Esophagus squamous epithelium (tissue), 5 donors: ENCODE measurements at regions not wholly inside any gene's neighbourhood (a gene's known extent, or its start where the extent isn't known, plus 50 kb on each side); places are given as distances from the start of the nearest gene placed in this dataset.
A peak's percentile ranks its signal among the peaks of the same experiment; 100 is the strongest.

Experiments used
- DNase-seq: peaks from one replicate; lab custom pipeline; 2025; lab: John Stamatoyannopoulos, UW
- H3K27ac ChIP-seq, 4 donors: fragments of 200-600 bp; sonication (generic); one replicate each; pipeline ENCODE4 v1.5.1; 2016 to 2019; ENCODE audit warnings: mild to moderate bottlenecking in 1 of 4
- H3K27me3 ChIP-seq, 4 donors: fragments of 200-600 bp; sonication (generic); 1 replicate in 3 of 4; 2 replicates in 1 of 4; pipeline versions ENCODE4 v1.5.1 to v1.6.0; 2017 to 2021; ENCODE audit warnings: antibody characterized with exemption in 1 of 4
- H3K36me3 ChIP-seq, 3 donors: fragments of 200-600 bp; sonication (generic); one replicate each; pipeline ENCODE4 v1.5.1; 2016 to 2019
- H3K4me1 ChIP-seq, 3 donors: fragments of 200-600 bp; sonication (generic); one replicate each; pipeline ENCODE4 v1.5.1; 2017 to 2019
- H3K4me3 ChIP-seq, 4 donors: fragments of 200-600 bp; sonication (generic); 1 replicate in 3 of 4; 2 replicates in 1 of 4; pipeline ENCODE4 v1.5.1; 2016 to 2019; ENCODE audit warnings: mild to moderate bottlenecking in 2 of 4, moderate library complexity in 1 of 4
- H3K9me3 ChIP-seq, 3 donors: fragments of 200-600 bp; sonication (generic); one replicate each; pipeline ENCODE4 v1.5.1; 2016 to 2019
- POLR2A ChIP-seq, 4 donors: fragments of 450-650 bp; IDR thresholded peaks; one replicate each; pipeline ENCODE4 v1.6.1; 2017; ENCODE audit warnings: antibody characterized with exemption in 4 of 4, mild to moderate bottlenecking in 4 of 4, moderate library complexity in 3 of 4
- WGBS, 2 donors: methylation state at CpG; one replicate each; pipeline ENCODE4 v1.1.5; 2018; 5-methylcytosine and 5-hydroxymethylcytosine counted together
- intact Hi-C: fragments of 100-400 bp; cut with DNase I; formaldehyde crosslinking; loops from one replicate; pipeline ENCODE4 v1.15.0; 2022
- TF ChIP-seq, protein P1 (sequence below), 6 experiments: fragments of 450-650 bp in 4 of 6; fragments of 200-600 bp in 2 of 6; sonication (generic) in 2 of 6; IDR thresholded peaks; one replicate each; pipeline ENCODE4 v1.5.1; 2016 to 2019; ENCODE audit warnings: antibody characterized with exemption in 6 of 6, mild to moderate bottlenecking in 4 of 6, moderate library complexity in 4 of 6
- donor health status: DM: yes; HTN: yes; CAD: no.

DNA sequence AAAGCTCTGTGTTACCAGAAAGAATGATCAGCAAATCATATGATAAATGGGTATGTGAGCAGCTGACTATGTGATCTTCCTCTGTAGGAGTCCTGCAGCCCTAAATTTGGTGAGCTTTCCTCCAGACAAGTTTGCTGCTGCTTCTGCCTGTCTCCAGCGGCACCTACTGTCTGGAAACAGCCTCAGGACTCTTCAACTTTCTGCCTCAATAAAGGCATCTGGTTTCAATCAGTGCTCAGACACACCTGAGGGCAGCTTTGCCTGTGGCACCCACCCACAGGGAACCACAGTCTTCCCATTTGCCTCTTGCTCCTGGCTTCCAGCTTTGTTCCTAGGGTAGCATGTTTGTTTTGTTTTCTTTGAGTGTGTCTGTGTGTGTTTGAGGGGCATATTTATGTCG lies 727.9 kb upstream of the MAN1A1 start:
- no peak for DNase-seq
- intact Hi-C loops, result no loop called here
- Histone ChIP-seq H3K4me1 (no peaks in the 10 kb centered on the region), H3K9me3 (no peaks in the 10 kb centered on the region), H3K36me3 (no peaks in the 10 kb centered on the region), H3K4me3 (no peak overlapping the region), H3K27me3 (no peaks in the 10 kb centered on the region), H3K27ac (no peak overlapping the region)
- no peak for TF ChIP-seq POLR2A (IDR thresholded peaks at IDR 0.05)
- TF ChIP-seq, protein P1, sequence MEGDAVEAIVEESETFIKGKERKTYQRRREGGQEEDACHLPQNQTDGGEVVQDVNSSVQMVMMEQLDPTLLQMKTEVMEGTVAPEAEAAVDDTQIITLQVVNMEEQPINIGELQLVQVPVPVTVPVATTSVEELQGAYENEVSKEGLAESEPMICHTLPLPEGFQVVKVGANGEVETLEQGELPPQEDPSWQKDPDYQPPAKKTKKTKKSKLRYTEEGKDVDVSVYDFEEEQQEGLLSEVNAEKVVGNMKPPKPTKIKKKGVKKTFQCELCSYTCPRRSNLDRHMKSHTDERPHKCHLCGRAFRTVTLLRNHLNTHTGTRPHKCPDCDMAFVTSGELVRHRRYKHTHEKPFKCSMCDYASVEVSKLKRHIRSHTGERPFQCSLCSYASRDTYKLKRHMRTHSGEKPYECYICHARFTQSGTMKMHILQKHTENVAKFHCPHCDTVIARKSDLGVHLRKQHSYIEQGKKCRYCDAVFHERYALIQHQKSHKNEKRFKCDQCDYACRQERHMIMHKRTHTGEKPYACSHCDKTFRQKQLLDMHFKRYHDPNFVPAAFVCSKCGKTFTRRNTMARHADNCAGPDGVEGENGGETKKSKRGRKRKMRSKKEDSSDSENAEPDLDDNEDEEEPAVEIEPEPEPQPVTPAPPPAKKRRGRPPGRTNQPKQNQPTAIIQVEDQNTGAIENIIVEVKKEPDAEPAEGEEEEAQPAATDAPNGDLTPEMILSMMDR (IDR thresholded peaks at IDR 0.05), result no peak
- 48 to 55% methylated on average over 2 of the region's 2 CpGs for WGBS, 2 donors

DNA sequence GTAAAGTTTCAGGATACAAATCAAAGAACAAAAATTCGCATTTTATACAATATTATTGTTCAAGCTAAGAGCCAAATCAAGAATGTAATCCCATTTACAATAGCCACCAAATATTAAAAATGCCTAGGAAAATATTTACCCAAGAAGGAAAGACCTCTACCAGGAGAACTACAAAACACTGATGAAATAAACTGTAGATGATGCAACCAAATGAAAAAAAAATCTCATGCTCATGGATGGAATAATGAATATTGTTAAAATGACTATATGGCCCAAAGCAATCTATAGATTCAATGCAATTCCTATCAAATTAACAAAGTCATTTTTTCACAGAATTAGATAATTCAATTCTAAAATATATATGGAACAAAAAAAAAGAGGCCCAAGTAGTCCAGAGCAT lies 708.8 kb upstream of the MAN1A1 start:
- intact Hi-C loops, result no loop called here
- 20 to 43% methylated on average over 1 of the region's 1 CpG for WGBS, 2 donors
- Histone ChIP-seq H3K27me3 (no peaks in the 10 kb centered on the region), H3K4me3 (no peak overlapping the region), H3K27ac (no peak overlapping the region), H3K9me3 (no peaks in the 10 kb centered on the region), H3K36me3 (no peaks in the 10 kb centered on the region), H3K4me1 (no peaks in the 10 kb centered on the region)
- no peak for DNase-seq
- TF ChIP-seq POLR2A (IDR thresholded peaks at IDR 0.05), result no peak
- TF ChIP-seq, protein P1 (IDR thresholded peaks at IDR 0.05), result no peak

DNA sequence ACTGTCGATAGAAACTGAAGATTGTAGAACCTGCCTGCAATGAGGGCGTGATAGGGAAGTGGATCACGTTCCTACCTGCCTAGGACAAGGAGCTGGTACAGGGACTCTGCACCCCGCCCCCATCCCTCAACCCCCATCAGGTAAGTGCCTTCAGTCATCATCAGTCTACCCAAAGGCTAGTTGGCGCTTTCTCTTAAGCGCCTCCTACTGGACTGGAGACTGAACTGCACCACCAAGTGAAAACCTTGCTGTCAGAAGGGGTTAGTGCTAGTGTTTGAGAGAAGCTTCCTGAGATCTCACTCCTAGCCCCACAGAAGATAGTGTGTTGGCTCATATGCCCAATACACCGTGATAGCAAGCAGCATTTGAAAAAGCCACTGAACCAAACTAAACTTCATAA lies 706.5 kb upstream of the MAN1A1 start:
- Histone ChIP-seq H3K9me3 (no peaks in the 10 kb centered on the region), H3K4me1 (no peaks in the 10 kb centered on the region), H3K27ac (no peak overlapping the region), H3K27me3 (no peaks in the 10 kb centered on the region), H3K36me3 (no peaks in the 10 kb centered on the region), H3K4me3 (no peak overlapping the region)
- TF ChIP-seq POLR2A (IDR thresholded peaks at IDR 0.05), result no peak
- TF ChIP-seq, protein P1 (IDR thresholded peaks at IDR 0.05), result peak in 2 of 6 experiments; percentile 15 to 42
- intact Hi-C loops, result no loop called here
- DNase-seq, result no peak
- 53 to 57% methylated on average over 6 to 7 of the region's 7 CpGs for WGBS, 2 donors

DNA sequence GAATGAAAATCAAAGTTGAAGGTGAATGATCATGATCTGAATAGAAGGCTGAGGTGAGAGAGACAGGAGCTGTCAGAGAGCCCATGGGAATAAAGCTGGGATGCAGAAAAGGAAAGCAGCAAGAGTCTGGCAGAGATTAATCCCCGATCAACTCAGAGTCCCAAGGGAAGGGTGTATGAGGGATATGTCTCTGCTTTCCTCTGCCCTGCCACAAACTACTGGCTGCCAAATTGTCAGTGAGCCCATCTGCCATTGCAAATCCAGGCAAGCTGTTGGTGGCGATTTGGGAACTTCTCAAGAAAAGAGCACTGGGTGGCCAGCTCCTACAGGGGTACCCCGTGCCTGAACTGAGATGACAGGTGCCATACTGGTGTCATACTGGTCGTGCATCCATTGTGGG lies 705.5 kb upstream of the MAN1A1 start:
- no peaks in the 10 kb centered on the region for H3K9me3 ChIP-seq
- TF ChIP-seq, protein P1 (IDR thresholded peaks at IDR 0.05), result no peak
- TF ChIP-seq POLR2A (IDR thresholded peaks at IDR 0.05), result no peak
- no peak overlapping the region for H3K4me3 ChIP-seq
- no peak overlapping the region for H3K27ac ChIP-seq
- H3K36me3 ChIP-seq, result no peaks in the 10 kb centered on the region
- WGBS, 2 donors, result 58 to 71% methylated on average over 2 to 4 of the region's 4 CpGs
- DNase-seq, result no peak
- no peaks in the 10 kb centered on the region for H3K27me3 ChIP-seq
- intact Hi-C loops, result no loop called here
- H3K4me1 ChIP-seq, result no peaks in the 10 kb centered on the region

DNA sequence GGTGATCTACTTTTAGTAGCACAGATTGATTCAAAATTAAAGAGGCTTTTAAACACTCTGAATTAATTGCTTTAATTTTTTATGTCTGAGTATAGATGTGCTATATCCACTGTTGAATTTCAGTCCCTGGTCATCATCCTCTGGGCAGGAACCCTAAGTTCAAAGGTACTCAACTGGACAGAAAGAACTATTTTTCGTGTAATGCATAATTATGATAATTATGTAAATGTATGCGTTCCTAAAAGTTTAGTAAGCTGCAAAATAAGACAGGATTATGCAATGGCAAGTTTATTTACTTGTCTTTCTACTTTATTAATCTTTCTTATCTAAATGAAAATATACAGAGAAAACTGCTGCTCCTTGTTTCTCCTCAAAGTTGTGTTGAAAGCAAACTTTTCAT lies 690.1 kb upstream of the MAN1A1 start:
- no peaks in the 10 kb centered on the region for H3K9me3 ChIP-seq
- intact Hi-C loops, result no loop called here
- no peaks in the 10 kb centered on the region for H3K27me3 ChIP-seq
- H3K36me3 ChIP-seq, result no peaks in the 10 kb centered on the region
- H3K4me1 ChIP-seq, result no peaks in the 10 kb centered on the region
- 61 to 94% methylated on average over 2 of the region's 2 CpGs for WGBS, 2 donors
- no peak for DNase-seq
- TF ChIP-seq, protein P1 (IDR thresholded peaks at IDR 0.05), result no peak
- no peak for TF ChIP-seq POLR2A (IDR thresholded peaks at IDR 0.05)
- no peak overlapping the region for H3K27ac ChIP-seq
- no peak overlapping the region for H3K4me3 ChIP-seq
